Uterus (tissue), 3 donors: ENCODE measurements at regions not wholly inside any gene's neighbourhood (a gene's known extent, or its start where the extent isn't known, plus 50 kb on each side); places are given as distances from the start of the nearest gene placed in this dataset.
"Not testable (repeated sequence)": the region's sequence is repeated elsewhere in the genome, so short reads cannot be mapped to it uniquely, and the experiment has no call there.

Experiments
- DNase-seq, 2 donors: peaks; one replicate each; pipeline ENCODE4 v3.0.0-alpha.2; 2019 to 2020
- H3K27ac ChIP-seq, 2 donors: fragments of 200-600 bp; sonication (generic); 1 replicate in 1 of 2; 2 replicates in 1 of 2; pipeline ENCODE4 v1.5.1; 2016 to 2018
- H3K27me3 ChIP-seq, 2 donors: fragments of 200-600 bp; sonication (generic); one replicate each; pipeline ENCODE4 v1.5.1; 2018 to 2019; ENCODE audit warnings: control low read depth in 1 of 2
- H3K36me3 ChIP-seq, 2 donors: fragments of 200-600 bp; sonication (generic); one replicate each; pipeline ENCODE4 v1.5.1; 2019; ENCODE audit warnings: control low read depth in 1 of 2
- H3K4me1 ChIP-seq, 2 donors: fragments of 200-600 bp; sonication (generic); one replicate each; pipeline ENCODE4 v1.5.1; 2018 to 2019; ENCODE audit warnings: control low read depth in 1 of 2
- H3K4me3 ChIP-seq, 2 donors: fragments of 200-600 bp; sonication (generic); 1 replicate in 1 of 2; 2 replicates in 1 of 2; pipeline ENCODE4 v1.5.1; 2018 to 2019; ENCODE audit warnings: mild to moderate bottlenecking in 1 of 2
- H3K9me3 ChIP-seq, 2 donors: fragments of 200-600 bp; sonication (generic); one replicate each; pipeline ENCODE4 v1.5.1; 2019; ENCODE audit warnings: control low read depth in 1 of 2
- CTCF ChIP-seq, 4 experiments: fragments of 200-600 bp in 2 of 4; fragments of 450-650 bp in 2 of 4; sonication (generic) in 2 of 4; IDR thresholded peaks; one replicate each; pipeline ENCODE4 v1.5.1; 2016 to 2019; ENCODE audit warnings: antibody characterized with exemption in 4 of 4, mild to moderate bottlenecking in 2 of 4, moderate library complexity in 1 of 4
- POLR2A ChIP-seq, 2 donors: fragments of 450-650 bp; IDR thresholded peaks; one replicate each; pipeline ENCODE4 v1.6.1; 2016; ENCODE audit warnings: antibody characterized with exemption in 2 of 2, mild to moderate bottlenecking in 1 of 2, moderate library complexity in 1 of 2
- intact Hi-C: fragments of 100-400 bp; cut with DNase I; formaldehyde crosslinking; loops from one replicate; pipeline ENCODE4 v1.15.1; 2023; ENCODE audit warnings: low total_unique reads
- donor health status: DM: yes; HTN: yes; CAD: no.

- H3K27me3 ChIP-seq, H3K4me1 ChIP-seq, H3K27ac ChIP-seq, H3K4me3 ChIP-seq, H3K9me3 ChIP-seq, DNase-seq, intact Hi-C loops, H3K36me3 ChIP-seq: not testable (repeated sequence)
These were observed 867.9 kb downstream of the PRIM2 start for GRCh38 chr6:58185300-58185699.

- intact Hi-C loops, H3K4me3 ChIP-seq, H3K27ac ChIP-seq, H3K27me3 ChIP-seq, H3K36me3 ChIP-seq, DNase-seq, H3K9me3 ChIP-seq, H3K4me1 ChIP-seq: not testable (repeated sequence)
These were observed 875.8 kb downstream of the PRIM2 start for GRCh38 chr6:58193209-58193608.

GRCh38 chr6:58198301-58198700, 880.9 kb downstream of the PRIM2 start:
- DNase-seq = no peak
- H3K4me1 ChIP-seq = no peaks in the 10 kb centered on the region
- H3K27ac ChIP-seq = no peak overlapping the region
- TF ChIP-seq CTCF (IDR thresholded peaks at IDR 0.05) = no peak
- no peaks in the 10 kb centered on the region for H3K27me3 ChIP-seq
- no peak overlapping the region for H3K4me3 ChIP-seq
- H3K36me3 ChIP-seq = no peaks in the 10 kb centered on the region
- intact Hi-C loops = no loop called here
- no peaks in the 10 kb centered on the region for H3K9me3 ChIP-seq

GRCh38 chr6:58237124-58237523, 919.7 kb downstream of the PRIM2 start:
- H3K27me3 ChIP-seq, H3K27ac ChIP-seq, H3K4me3 ChIP-seq, H3K4me1 ChIP-seq, intact Hi-C loops, DNase-seq, H3K9me3 ChIP-seq, H3K36me3 ChIP-seq: not testable (repeated sequence)

GRCh38 chr6:58238421-58238820, 921.0 kb downstream of the PRIM2 start:
- intact Hi-C loops, DNase-seq, H3K4me3 ChIP-seq, H3K4me1 ChIP-seq, H3K9me3 ChIP-seq, H3K36me3 ChIP-seq, H3K27me3 ChIP-seq, H3K27ac ChIP-seq: not testable (repeated sequence)

- H3K9me3 ChIP-seq, H3K4me1 ChIP-seq, H3K27me3 ChIP-seq, H3K4me3 ChIP-seq, DNase-seq, H3K36me3 ChIP-seq, intact Hi-C loops, H3K27ac ChIP-seq: not testable (repeated sequence)
These were observed 940.2 kb downstream of the PRIM2 start for GRCh38 chr6:58257625-58258024.

GRCh38 chr6:58290177-58290576, 972.7 kb downstream of the PRIM2 start:
- H3K9me3 ChIP-seq = no peaks in the 10 kb centered on the region
- H3K36me3 ChIP-seq = no peaks in the 10 kb centered on the region
- no peak overlapping the region for H3K27ac ChIP-seq
- H3K27me3 ChIP-seq = no peaks in the 10 kb centered on the region
- intact Hi-C loops = no loop called here
- H3K4me3 ChIP-seq = no peak overlapping the region
- no peaks in the 10 kb centered on the region for H3K4me1 ChIP-seq
- DNase-seq = no peak
- TF ChIP-seq POLR2A (IDR thresholded peaks at IDR 0.05) (no peak), CTCF (IDR thresholded peaks at IDR 0.05) (no peak)

- H3K27ac ChIP-seq, intact Hi-C loops, H3K27me3 ChIP-seq, H3K4me3 ChIP-seq, H3K36me3 ChIP-seq, H3K4me1 ChIP-seq, H3K9me3 ChIP-seq, DNase-seq: not testable (repeated sequence)
These were observed 973.9 kb downstream of the PRIM2 start for GRCh38 chr6:58291319-58291718.

GRCh38 chr6:58307901-58308300, 990.5 kb downstream of the PRIM2 start:
- DNase-seq, H3K27ac ChIP-seq, H3K27me3 ChIP-seq, intact Hi-C loops, H3K4me3 ChIP-seq, H3K9me3 ChIP-seq, H3K4me1 ChIP-seq, H3K36me3 ChIP-seq: not testable (repeated sequence)

GRCh38 chr6:58332108-58332507, 1014.7 kb downstream of the PRIM2 start:
- H3K4me3 ChIP-seq, intact Hi-C loops, H3K9me3 ChIP-seq, H3K27me3 ChIP-seq, DNase-seq, H3K36me3 ChIP-seq, H3K27ac ChIP-seq, H3K4me1 ChIP-seq: not testable (repeated sequence)

- H3K27me3 ChIP-seq, DNase-seq, intact Hi-C loops, H3K36me3 ChIP-seq, H3K4me3 ChIP-seq, H3K27ac ChIP-seq, H3K4me1 ChIP-seq, H3K9me3 ChIP-seq: not testable (repeated sequence)
These were observed 1024.9 kb downstream of the PRIM2 start for GRCh38 chr6:58342287-58342686.

- H3K4me1 ChIP-seq, H3K36me3 ChIP-seq, intact Hi-C loops, H3K9me3 ChIP-seq, DNase-seq, H3K4me3 ChIP-seq, H3K27me3 ChIP-seq, H3K27ac ChIP-seq: not testable (repeated sequence)
These were observed 1030.1 kb downstream of the PRIM2 start for GRCh38 chr6:58347534-58347933.
